NCI-H526 (cell line): ENCODE measurements at regions not wholly inside any gene's neighbourhood (a gene's known extent, or its start where the extent isn't known, plus 50 kb on each side); places are given as distances from the start of the nearest gene placed in this dataset.

ENCODE experiments used
- DNase-seq, 2 experiments: peaks; one replicate each; lab custom pipeline; 2025; lab: John Stamatoyannopoulos, UW

GRCh38 chr9:88658311-88658822, 123.4 kb downstream of the NXNL2 start:
- DNase-seq: no peak

GRCh38 chr9:88659126-88659525, 124.1 kb downstream of the NXNL2 start:
- DNase-seq: no peak

GRCh38 chr9:88660611-88661010, 125.6 kb downstream of the NXNL2 start:
- peak in 1 of 2 experiments; percentile 56 for DNase-seq

GRCh38 chr9:88661759-88662158, 126.8 kb downstream of the NXNL2 start:
- DNase-seq: peak in 1 of 2 experiments; percentile 6

- DNase-seq: no peak
Observed at GRCh38 chr9:88663771-88664419, 128.9 kb downstream of the NXNL2 start.

- no peak for DNase-seq
Observed at GRCh38 chr9:88664773-88665172, 129.8 kb downstream of the NXNL2 start.

GRCh38 chr9:88672874-88673689, 138.1 kb downstream of the NXNL2 start:
- DNase-seq: no peak

- DNase-seq: no peak
Observed at GRCh38 chr9:88673886-88674285, 138.9 kb downstream of the NXNL2 start.

GRCh38 chr9:88676644-88677043, 141.7 kb downstream of the NXNL2 start:
- DNase-seq: no peak

GRCh38 chr9:88678008-88678407, 143.0 kb downstream of the NXNL2 start:
- DNase-seq: no peak

GRCh38 chr9:88678431-88678830, 143.5 kb downstream of the NXNL2 start:
- no peak for DNase-seq

GRCh38 chr9:88680041-88680440, 145.1 kb downstream of the NXNL2 start:
- no peak for DNase-seq

GRCh38 chr9:88680505-88681160, 145.7 kb downstream of the NXNL2 start:
- DNase-seq: no peak

- no peak for DNase-seq
Observed at GRCh38 chr9:88681434-88681833, 146.5 kb downstream of the NXNL2 start.

GRCh38 chr9:88682431-88682831, 147.5 kb downstream of the NXNL2 start:
- no peak for DNase-seq

GRCh38 chr9:88684046-88684445, 149.1 kb downstream of the NXNL2 start:
- DNase-seq: no peak

GRCh38 chr9:88684845-88685244, 149.9 kb downstream of the NXNL2 start:
- DNase-seq: no peak

GRCh38 chr9:88685966-88686365, 151.0 kb downstream of the NXNL2 start:
- DNase-seq: no peak

GRCh38 chr9:88689509-88690298, 154.7 kb downstream of the NXNL2 start:
- DNase-seq: no peak

GRCh38 chr9:88690628-88691027, 155.7 kb downstream of the NXNL2 start:
- DNase-seq: no peak

GRCh38 chr9:88691091-88691490, 156.1 kb downstream of the NXNL2 start:
- DNase-seq: no peak

- DNase-seq: no peak
Observed at GRCh38 chr9:88691811-88692210, 156.8 kb downstream of the NXNL2 start.
